Testis (tissue), 2 donors: ENCODE measurements at regions not wholly inside any gene's neighbourhood (a gene's known extent, or its start where the extent isn't known, plus 50 kb on each side); places are given as distances from the start of the nearest gene placed in this dataset.

Source experiments
- CTCF ChIP-seq, 3 experiments: fragments of 450-650 bp in 2 of 3; fragments of 200-600 bp in 1 of 3; sonication (generic) in 1 of 3; IDR thresholded peaks; one replicate each; pipeline ENCODE4 v1.5.1; 2016 to 2019; ENCODE audit warnings: antibody characterized with exemption in 3 of 3, mild to moderate bottlenecking in 2 of 3, moderate library complexity in 1 of 3
- POLR2A ChIP-seq: fragments of 450-650 bp; IDR thresholded peaks from one replicate; pipeline ENCODE4 v1.6.1; 2017; ENCODE audit warnings: antibody characterized with exemption, mild to moderate bottlenecking, moderate library complexity

- TF ChIP-seq CTCF (IDR thresholded peaks at IDR 0.05) (no peak), POLR2A (no peak)
These were observed 92.9 kb upstream of the HDAC9 start for GRCh38 chr7:18402488-18403183.
